22Rv1 (cell line): ENCODE measurements at regions not wholly inside any gene's neighbourhood (a gene's known extent, or its start where the extent isn't known, plus 50 kb on each side); places are given as distances from the start of the nearest gene placed in this dataset.

ENCODE experiments used
- CTCF ChIP-seq: fragments of 450-650 bp; IDR thresholded peaks from 2 replicates; pipeline ENCODE4 v1.5.1; 2017; ENCODE audit warnings: mild to moderate bottlenecking
- ZFX ChIP-seq: fragments of 450-650 bp; IDR thresholded peaks from 2 replicates; pipeline ENCODE4 v1.6.1; 2017; ENCODE audit warnings: antibody characterized with exemption, borderline replicate concordance

GRCh38 chr6:128713461-128713860 is 169.5 kb upstream of the LAMA2 start:
- TF ChIP-seq CTCF (no peak), ZFX (no peak)
